HG03064 (cell line): ENCODE measurements at regions not wholly inside any gene's neighbourhood (a gene's known extent, or its start where the extent isn't known, plus 50 kb on each side); places are given as distances from the start of the nearest gene placed in this dataset.

ENCODE experiments used
- ATAC-seq: cut with Tn5 transposase; IDR thresholded peaks from one replicate; pipeline ENCODE4 v1.9.1; 2021; ENCODE audit warnings: low read depth; ENCODE audit not compliant: unreplicated experiment

- ATAC-seq: no peak
Observed at GRCh38 chr11:16448123-16448717, 91.9 kb upstream of the SOX6 start.

DNA sequence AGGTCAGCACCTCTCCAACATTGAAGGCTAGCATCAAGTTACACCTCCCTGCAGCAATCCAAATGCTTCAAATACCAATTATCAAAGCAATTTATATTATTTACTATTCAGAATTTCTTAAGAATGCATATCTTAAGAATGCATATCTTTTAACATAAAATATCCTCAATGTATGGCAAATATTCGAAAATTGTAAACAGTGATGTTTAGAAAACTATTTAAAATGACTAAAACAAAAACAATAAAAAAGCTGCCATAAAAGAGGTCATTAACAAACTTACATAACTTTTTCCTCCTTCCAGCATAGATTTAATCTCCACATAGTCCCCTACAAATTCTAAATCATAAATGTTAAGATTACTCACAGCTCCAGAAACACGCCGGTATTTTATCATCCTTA lies 85.1 kb upstream of the SOX6 start:
- no peak for ATAC-seq

DNA sequence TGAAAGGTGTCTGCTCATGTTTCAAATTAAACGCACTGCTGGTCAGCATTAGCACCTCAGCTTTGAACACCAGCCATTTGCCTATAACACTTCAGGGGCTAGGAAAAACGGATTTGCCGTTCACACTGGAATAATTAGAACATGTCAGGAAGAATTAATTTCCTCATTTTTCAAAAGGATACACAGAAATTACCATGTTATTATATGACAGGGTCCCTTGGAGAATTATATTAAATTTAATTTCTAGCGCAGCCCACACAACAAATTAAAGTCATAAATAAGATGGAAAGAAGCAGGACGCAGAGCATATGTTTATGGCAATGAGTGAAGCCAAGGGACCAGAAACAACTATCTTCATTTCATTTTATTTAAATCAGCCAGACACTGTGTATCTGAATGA lies 83.8 kb upstream of the SOX6 start:
- no peak for ATAC-seq

DNA sequence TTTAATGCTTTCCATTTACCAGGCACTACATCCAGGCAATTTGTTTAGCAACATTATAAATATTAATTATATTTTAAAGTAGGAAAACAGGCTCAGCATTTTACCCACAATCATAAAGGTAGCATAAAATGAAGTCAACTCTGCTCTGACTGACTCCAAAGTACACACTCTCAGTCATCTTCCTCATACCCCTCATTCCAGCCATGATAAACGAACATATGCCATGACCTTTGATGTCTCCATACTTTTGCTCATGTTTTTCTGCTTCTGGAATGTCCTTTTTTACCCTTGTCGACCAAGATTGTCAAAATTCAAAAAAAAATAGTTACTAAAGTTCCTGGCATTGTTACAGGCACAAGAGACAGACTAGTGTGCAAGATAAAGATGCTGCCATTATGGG lies 77.7 kb upstream of the SOX6 start:
- no peak for ATAC-seq

DNA sequence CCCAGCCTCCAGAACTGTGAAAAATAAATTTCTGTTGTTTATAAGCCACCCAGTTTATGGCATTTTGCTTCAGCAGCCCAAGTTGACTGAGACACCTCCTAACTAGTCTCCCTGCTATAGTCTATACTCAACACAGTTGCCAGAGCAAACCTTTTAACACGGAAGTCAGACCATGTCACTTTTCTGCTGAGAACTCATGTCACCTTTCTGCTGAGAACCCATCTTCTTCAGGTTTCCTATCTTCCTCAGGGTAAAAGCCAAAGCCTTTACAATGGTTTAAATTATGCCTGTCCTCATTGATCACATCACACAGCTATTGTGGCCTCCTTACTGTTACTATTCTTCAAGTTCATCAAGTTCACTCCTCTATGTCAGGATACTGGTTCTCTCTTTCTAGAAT lies 74.3 kb upstream of the SOX6 start:
- no peak for ATAC-seq

DNA sequence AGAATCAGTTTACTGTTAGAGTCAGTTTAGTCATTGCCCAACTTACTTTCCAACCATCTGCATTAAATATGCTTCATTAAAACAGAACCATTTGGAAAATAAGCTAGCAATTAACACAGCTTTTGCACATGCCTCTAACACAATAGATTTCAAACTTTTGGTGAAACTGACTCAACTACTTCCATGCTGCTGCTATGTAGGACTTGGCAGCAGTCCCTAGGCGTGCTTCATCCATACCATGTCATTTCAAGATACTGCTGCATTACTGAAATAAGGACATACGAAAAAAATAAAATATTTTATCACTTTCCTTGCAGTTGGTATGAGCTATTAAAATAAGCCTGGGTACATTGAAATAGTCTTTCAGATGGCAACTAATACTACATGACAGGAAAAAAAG lies 65.5 kb upstream of the SOX6 start:
- no peak for ATAC-seq

GRCh38 chr11:16418428-16419097 lies 62.2 kb upstream of the SOX6 start:
- no peak for ATAC-seq

DNA sequence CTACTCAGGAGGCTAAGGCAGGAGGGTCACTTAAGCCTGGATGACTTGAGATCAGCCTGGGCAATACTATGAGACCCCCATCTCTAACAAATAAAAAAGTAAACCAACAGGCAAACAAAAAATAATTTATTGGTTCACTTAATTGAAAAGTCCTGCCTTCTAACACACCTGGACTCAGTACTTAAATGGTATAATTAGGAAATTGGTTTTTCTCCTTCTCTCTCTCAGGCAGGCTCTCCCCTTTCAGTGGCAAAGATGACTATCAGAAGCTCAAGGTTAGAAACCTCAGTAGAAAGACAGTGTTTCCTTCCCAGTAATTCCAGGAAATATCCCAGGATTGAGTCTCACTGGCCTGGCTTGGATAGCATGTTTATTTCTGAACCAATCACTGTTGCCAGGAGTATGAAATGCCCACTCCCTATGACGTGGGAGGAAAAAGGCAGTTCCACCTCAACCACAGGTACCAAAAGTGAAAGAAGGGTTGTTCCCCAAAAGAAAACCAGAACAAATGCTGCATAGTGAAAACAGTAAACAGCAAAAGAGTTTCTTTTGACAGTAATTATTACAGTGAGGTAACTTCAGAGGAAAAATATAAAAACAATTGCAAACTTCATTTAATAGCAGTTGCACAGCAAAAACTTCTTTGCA lies 56.3 kb upstream of the SOX6 start:
- ATAC-seq: no peak

GRCh38 chr11:16410479-16410878 lies 54.1 kb upstream of the SOX6 start:
- ATAC-seq: no peak

DNA sequence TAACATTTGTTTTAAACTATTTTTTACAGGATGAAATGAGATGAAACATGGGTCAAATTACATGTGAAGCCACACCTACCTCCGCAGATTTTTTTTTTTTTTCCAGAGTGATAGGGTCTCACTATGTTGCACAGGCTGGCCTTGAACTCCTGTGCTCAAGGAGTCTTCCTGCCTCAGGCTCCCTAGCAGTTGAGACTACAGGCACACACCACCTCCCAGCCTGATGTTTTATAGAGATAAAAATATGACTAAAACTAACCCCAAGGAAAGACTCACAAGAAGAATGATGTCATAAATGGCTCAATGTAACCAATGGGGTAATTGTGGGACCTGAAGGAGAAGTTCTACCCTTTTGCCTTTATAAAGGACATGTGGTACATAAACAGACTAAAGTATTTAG lies 52.3 kb upstream of the SOX6 start:
- no peak for ATAC-seq

DNA sequence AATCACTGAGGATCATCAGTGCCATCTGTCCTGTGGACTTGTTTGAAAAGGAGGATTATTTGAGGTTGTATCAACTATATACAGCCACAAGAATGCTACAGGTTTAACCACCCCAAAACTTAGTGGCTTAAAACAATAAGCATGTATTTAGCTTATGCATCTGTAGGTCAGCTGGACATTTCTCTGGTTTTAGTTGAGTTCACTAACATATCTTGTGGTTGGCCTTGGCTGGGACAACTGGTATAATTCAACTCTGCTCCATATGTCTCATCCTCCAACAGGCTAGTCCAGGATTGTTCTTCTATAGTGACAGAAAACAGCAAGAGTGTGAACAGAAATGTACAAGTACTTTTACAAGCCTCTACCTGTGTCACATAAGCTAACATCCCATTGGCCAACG lies 49.9 kb upstream of the SOX6 start:
- ATAC-seq: no peak
